K562 (cell line): ENCODE measurements at regions not wholly inside any gene's neighbourhood (a gene's known extent, or its start where the extent isn't known, plus 50 kb on each side); places are given as distances from the start of the nearest gene placed in this dataset.

Experiments
- ATAC-seq: fragments of 200-7000 bp; cut with Tn5 transposase; 3 replicates; pipeline ENCODE4 v1.9.1; 2020; ENCODE audit warnings: moderate library complexity
- BruUV-seq: library from RNA; stranded (reverse); fragments of 400-500 nt; replicated peaks from 2 replicates; lab custom pipeline; 2021; lab: Mats Ljungman, UMichigan
- CTCF ChIA-PET: fragments of 300-600 bp; formaldehyde crosslinking; extraction: SDS; loops from one replicate; lab custom pipeline; 2021; ENCODE audit warnings: low intra/inter-chr PET ratio; lab: Yijun Ruan, JAX
- POLR2A ChIA-PET: fragments of 300-600, 350-650 bp; sonication (Branson Sonifier 250); formaldehyde crosslinking; extraction: SDS; loops from one replicate; lab custom pipeline; 2021; ENCODE audit warnings: antibody characterized with exemption, inconsistent platforms; lab: Yijun Ruan, JAX
- DNase-seq, 4 experiments: peaks; one replicate each; pipeline versions ENCODE4 v3.0.0 to v3.0.0-alpha.2; 2011 to 2018; ENCODE audit warnings: low spot score in 3 of 4, mixed read lengths in 3 of 4; ENCODE audit errors: extremely low read depth in 1 of 4
- FAIRE-seq: peaks from 2 replicates; lab custom pipeline; 2011; peaks lifted over from hg19 to GRCh38; lab: Jason Lieb, UNC
- H2AFZ ChIP-seq: 2 replicates; pipeline ENCODE4 v1.6.0; 2011; ENCODE audit warnings: low read depth, low read length, control low read depth, inconsistent platforms
- H3K27ac ChIP-seq: fragments of 200-600 bp; 3 replicates; pipeline ENCODE4 v1.8.0; 2011; ENCODE audit warnings: low read depth, mild to moderate bottlenecking, control low read depth, inconsistent platforms, low read length, moderate library complexity, mixed read lengths; ENCODE audit errors: extremely low read depth
- H3K27me3 ChIP-seq, 2 experiments: fragments of 300-600 bp in 1 of 2; 2 replicates in 1 of 2; 3 replicates in 1 of 2; pipeline versions ENCODE4 v1.6.0 to v1.8.0; 2011; ENCODE audit warnings: inconsistent platforms in 2 of 2, low read length in 2 of 2, mild to moderate bottlenecking in 1 of 2, mixed read lengths in 1 of 2, moderate library complexity in 1 of 2; ENCODE audit not compliant: control insufficient read depth in 2 of 2, insufficient read depth in 2 of 2
- H3K36me3 ChIP-seq: fragments of 300-600 bp; 3 replicates; pipeline ENCODE4 v1.8.0; 2011; ENCODE audit warnings: mild to moderate bottlenecking, low read length, inconsistent platforms; ENCODE audit not compliant: control insufficient read depth, insufficient read depth
- H3K4me1 ChIP-seq, 2 experiments: fragments of 200-600 bp in 1 of 2; replicated peaks in 1 of 2; 2 replicates in 1 of 2; 3 replicates in 1 of 2; pipeline versions ENCODE4 v1.5.1 to v1.8.0; 2011; ENCODE audit warnings: inconsistent platforms in 2 of 2, low read length in 2 of 2, mild to moderate bottlenecking in 1 of 2, mixed read lengths in 1 of 2, moderate library complexity in 1 of 2; ENCODE audit not compliant: control insufficient read depth in 2 of 2, insufficient read depth in 2 of 2
- H3K4me2 ChIP-seq: 2 replicates; pipeline ENCODE4 v1.6.1; 2011; ENCODE audit warnings: low read length, control low read depth, inconsistent platforms, mixed read lengths; ENCODE audit not compliant: insufficient read depth
- H3K4me3 ChIP-seq: fragments of 200-600 bp; sonication (generic), shearing (Covaris generic); 2 replicates; pipeline ENCODE4 v1.5.1; 2016; ENCODE audit warnings: control low read depth, inconsistent platforms
- H3K79me2 ChIP-seq: fragments of 200-600 bp; 3 replicates; pipeline ENCODE4 v1.8.0; 2011; ENCODE audit warnings: low read length, inconsistent platforms; ENCODE audit not compliant: control insufficient read depth, insufficient read depth
- H3K9ac ChIP-seq, 2 experiments: 2 replicates each; pipeline versions ENCODE4 v1.6.0 to v1.6.1; 2011; ENCODE audit warnings: low read depth in 2 of 2, low read length in 2 of 2, control low read depth in 1 of 2, inconsistent platforms in 1 of 2, mild to moderate bottlenecking in 1 of 2, mixed read lengths in 1 of 2; ENCODE audit not compliant: insufficient read depth in 1 of 2
- H3K9me1 ChIP-seq: one replicate; pipeline ENCODE4 v1.6.0; 2011; ENCODE audit warnings: inconsistent platforms, mild to moderate bottlenecking, low read length, moderate library complexity; ENCODE audit not compliant: control insufficient read depth, insufficient read depth
- H3K9me3 ChIP-seq: replicated peaks from 2 replicates; pipeline ENCODE4 v1.5.1; 2011; ENCODE audit warnings: low read depth, low read length, inconsistent platforms; ENCODE audit not compliant: control insufficient read depth, insufficient read depth
- H4K20me1 ChIP-seq: replicated peaks from 2 replicates; pipeline ENCODE4 v1.6.1; 2011; ENCODE audit warnings: low read length, inconsistent platforms, mixed read lengths; ENCODE audit not compliant: control insufficient read depth, insufficient read depth
- ERF ChIP-seq: fragments of 450-650 bp; formaldehyde crosslinking; IDR thresholded peaks from 2 replicates; pipeline ENCODE4 v1.4.0; 2020; ENCODE audit warnings: mild to moderate bottlenecking, mixed read lengths
- ESRRA ChIP-seq: fragments of 450-650 bp; IDR thresholded peaks from 2 replicates; pipeline ENCODE4 v1.6.1; 2014; ENCODE audit warnings: low read depth, mild to moderate bottlenecking, moderate library complexity, borderline replicate concordance
- NR4A1 ChIP-seq, 2 experiments: fragments of 250-450 bp in 1 of 2; fragments of 450-650 bp in 1 of 2; sonication (Bioruptor Pico) in 1 of 2; IDR thresholded peaks; 2 replicates each; pipeline versions ENCODE4 v1.4.0 to v1.6.1; 2016 to 2020; ENCODE audit warnings: mild to moderate bottlenecking in 2 of 2, missing compliant biosample characterization in 1 of 2, missing genetic modification characterization in 1 of 2, moderate library complexity in 1 of 2
- TEAD2 ChIP-seq: fragments of 450-650 bp; IDR thresholded peaks from 2 replicates; pipeline ENCODE4 v1.6.1; 2016; ENCODE audit warnings: missing genetic modification characterization, control low read depth, missing compliant biosample characterization
- WGBS: fragments of 100-300 bp; shearing (Covaris generic); methylation state at CpG from one replicate; pipeline ENCODE4 v1.1.6; 2016; ENCODE audit warnings: low coverage, mixed read lengths; ENCODE audit not compliant: insufficient coverage; ENCODE audit errors: missing lambda C conversion rate; 5-methylcytosine and 5-hydroxymethylcytosine counted together
- in situ Hi-C: fragments of 300-500 bp; cut with MboI; formaldehyde crosslinking; loops from 4 replicates; pipeline ENCODE4 v1.15.0; 2018; ENCODE audit warnings: inconsistent platforms, mixed read lengths
- intact Hi-C: fragments of 100-400 bp; cut with micrococcal nuclease; formaldehyde crosslinking; loops from 2 replicates; pipeline ENCODE4 v1.14.2; 2022
- TF ChIP-seq, protein P1 (sequence below): fragments of 250-450 bp; sonication (Bioruptor Pico); IDR thresholded peaks from 2 replicates; pipeline ENCODE4 v1.5.1; 2021; ENCODE audit warnings: mild to moderate bottlenecking
- TF ChIP-seq, protein P2 (sequence below): fragments of 450-650 bp; formaldehyde crosslinking; IDR thresholded peaks from 2 replicates; pipeline ENCODE4 v1.4.0; 2020; ENCODE audit warnings: mild to moderate bottlenecking, moderate library complexity
- TF ChIP-seq, protein P3 (sequence below), 3 experiments: fragments of 200-800 bp in 1 of 3; sonication (Bioruptor generic) in 1 of 3; sonication (generic) in 1 of 3; formaldehyde crosslinking in 1 of 3; IDR thresholded peaks; 2 replicates each; pipeline versions ENCODE4 v1.6.1 to v1.8.0; 2016 to 2022; ENCODE audit warnings: mild to moderate bottlenecking in 2 of 3, missing compliant biosample characterization in 2 of 3, missing genetic modification characterization in 2 of 3, missing genetic modification reagents in 1 of 3

DNA sequence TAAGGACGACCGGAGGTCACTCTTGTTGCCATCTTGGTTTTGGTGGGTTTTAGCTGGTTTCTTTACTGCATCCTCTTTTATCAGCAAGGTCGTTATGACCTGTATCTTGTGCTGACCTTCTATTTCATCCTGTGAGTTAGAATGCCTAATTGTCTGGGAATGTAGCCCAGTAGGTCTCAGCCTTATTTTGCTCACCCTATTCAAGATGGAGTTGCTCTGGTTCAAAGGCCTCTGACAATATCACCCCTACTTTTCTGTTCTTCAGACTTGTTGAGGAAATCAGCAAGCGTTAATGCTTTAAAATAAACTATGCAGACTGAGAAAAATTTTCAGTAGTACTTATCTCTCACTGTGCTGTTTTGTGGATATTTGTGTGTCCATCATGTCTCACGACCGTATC lies 92.6 kb downstream of the MTRR start:
- CTCF ChIA-PET, result no interaction called here
- Histone ChIP-seq H3K9me3 (no peaks in the 10 kb centered on the region), H3K4me3 (no peak overlapping the region), H3K27ac (no peak overlapping the region), H3K4me2 (no peak overlapping the region), H3K27me3 (peaks cover 0 to 8% of the 10 kb centered on the region in 2 experiments; a peak in 1 of 5 replicates), H2AFZ (no peak overlapping the region), H4K20me1 (no peaks in the 10 kb centered on the region), H3K79me2 (no peaks in the 10 kb centered on the region), H3K4me1 (no peaks in the 10 kb centered on the region), H3K9me1 (no peaks in the 10 kb centered on the region), H3K36me3 (no peaks in the 10 kb centered on the region), H3K9ac (no peak overlapping the region)
- TF ChIP-seq, protein P1, sequence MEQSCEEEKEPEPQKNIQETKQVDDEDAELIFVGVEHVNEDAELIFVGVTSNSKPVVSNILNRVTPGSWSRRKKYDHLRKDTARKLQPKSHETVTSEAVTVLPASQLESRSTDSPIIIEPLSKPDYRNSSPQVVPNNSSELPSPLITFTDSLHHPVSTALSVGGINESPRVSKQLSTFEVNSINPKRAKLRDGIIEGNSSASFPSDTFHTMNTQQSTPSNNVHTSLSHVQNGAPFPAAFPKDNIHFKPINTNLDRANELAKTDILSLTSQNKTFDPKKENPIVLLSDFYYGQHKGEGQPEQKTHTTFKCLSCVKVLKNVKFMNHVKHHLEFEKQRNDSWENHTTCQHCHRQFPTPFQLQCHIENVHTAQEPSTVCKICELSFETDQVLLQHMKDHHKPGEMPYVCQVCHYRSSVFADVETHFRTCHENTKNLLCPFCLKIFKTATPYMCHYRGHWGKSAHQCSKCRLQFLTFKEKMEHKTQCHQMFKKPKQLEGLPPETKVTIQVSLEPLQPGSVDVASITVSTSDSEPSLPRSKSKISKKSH (CRISPR knock-in tag), result no peak
- no peak for TF ChIP-seq NR4A1 (CRISPR knock-in tag; IDR thresholded peaks at IDR 0.05)
- TF ChIP-seq NR4A1 (tag; IDR thresholded peaks at IDR 0.05), result 0 out of 2 replicates have a peak, but pooled peaks have one; percentile 53
- TF ChIP-seq TEAD2 (tag), result peak; percentile 32; the same call in 1 of the 2 replicates
- TF ChIP-seq ESRRA, result 0 out of 2 replicates have a peak, but pooled peaks have one; percentile 12
- TF ChIP-seq, protein P2, sequence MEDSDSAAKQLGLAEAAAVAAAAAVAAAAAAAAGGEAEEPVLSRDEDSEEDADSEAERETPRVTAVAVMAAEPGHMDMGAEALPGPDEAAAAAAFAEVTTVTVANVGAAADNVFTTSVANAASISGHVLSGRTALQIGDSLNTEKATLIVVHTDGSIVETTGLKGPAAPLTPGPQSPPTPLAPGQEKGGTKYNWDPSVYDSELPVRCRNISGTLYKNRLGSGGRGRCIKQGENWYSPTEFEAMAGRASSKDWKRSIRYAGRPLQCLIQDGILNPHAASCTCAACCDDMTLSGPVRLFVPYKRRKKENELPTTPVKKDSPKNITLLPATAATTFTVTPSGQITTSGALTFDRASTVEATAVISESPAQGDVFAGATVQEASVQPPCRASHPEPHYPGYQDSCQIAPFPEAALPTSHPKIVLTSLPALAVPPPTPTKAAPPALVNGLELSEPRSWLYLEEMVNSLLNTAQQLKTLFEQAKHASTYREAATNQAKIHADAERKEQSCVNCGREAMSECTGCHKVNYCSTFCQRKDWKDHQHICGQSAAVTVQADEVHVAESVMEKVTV, result no peak
- TF ChIP-seq ERF (CRISPR knock-in tag), result no peak
- TF ChIP-seq, protein P3, sequence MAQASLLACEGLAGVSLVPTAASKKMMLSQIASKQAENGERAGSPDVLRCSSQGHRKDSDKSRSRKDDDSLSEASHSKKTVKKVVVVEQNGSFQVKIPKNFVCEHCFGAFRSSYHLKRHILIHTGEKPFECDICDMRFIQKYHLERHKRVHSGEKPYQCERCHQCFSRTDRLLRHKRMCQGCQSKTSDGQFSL (CRISPR knock-in tag; IDR thresholded peaks at IDR 0.05), result no peak
- TF ChIP-seq, protein P3 (tag; IDR thresholded peaks at IDR 0.05), result peak in 1 of 2 experiments; percentile 70; a peak in 1 of 4 replicates
- no TSS peak for BruUV-seq
- no peak for DNase-seq
- ATAC-seq, result no peak
- POLR2A ChIA-PET, result no interaction called here
- no peak for FAIRE-seq
- in situ Hi-C loops, result no loop called here
- 4% methylated on average over 6 of the region's 6 CpGs for WGBS
- intact Hi-C loops, result no loop called here
